ENCODE measurements at regions not wholly inside any gene's neighbourhood (a gene's known extent, or its start where the extent isn't known, plus 50 kb on each side); places are given as distances from the start of the nearest gene placed in this dataset. TPM values are rescaled to one million over a fixed set of nuclear protein-coding genes. Genes with fewer than 3 reads are reported as not detected.

GRCh38 chr21:20946701-20947100 is 51.5 kb upstream of the NCAM2 start:
- Histone ChIP-seq H4K20me1 (ENCODE audit: insufficient read depth, low read length) (no peaks in the 10 kb centered on the region), H3K9ac (ENCODE audit: low read length) (no peak overlapping the region), H3K9me3 (ENCODE audit: insufficient read depth, low read depth, low read length) (no peaks in the 10 kb centered on the region), H3K4me1 (ENCODE audit: insufficient read depth, low read length) (no peaks in the 10 kb centered on the region), H2AFZ (ENCODE audit: low read depth, low read length) (no peak overlapping the region), H3K27ac (ENCODE audit: low read depth, low read length) (no peak overlapping the region), H3K4me2 (ENCODE audit: low read length) (no peak overlapping the region), H3K79me2 (ENCODE audit: insufficient read depth, low read length) (no peaks in the 10 kb centered on the region), H3K36me3 (ENCODE audit: insufficient read depth, low read length) (no peaks in the 10 kb centered on the region), H3K27me3 (ENCODE audit: insufficient read depth, low read length) (no peaks in the 10 kb centered on the region), H3K4me3 (ENCODE audit: insufficient read depth, low read depth, low read length) (no peak overlapping the region)
- Mint-ChIP-seq H3K27ac (ENCODE audit: unreplicated experiment) (no peak overlapping the region), H3K9me3 (ENCODE audit: unreplicated experiment) (no peaks in the 10 kb centered on the region), H3K27me3 (ENCODE audit: low read depth, unreplicated experiment) (no peaks in the 10 kb centered on the region), H3K4me1 (ENCODE audit: low read depth, unreplicated experiment) (no peaks in the 10 kb centered on the region), H3K4me3 (ENCODE audit: unreplicated experiment) (no peak overlapping the region), H3K36me3 (ENCODE audit: low read depth, unreplicated experiment) (no peaks in the 10 kb centered on the region)
- TF ChIP-seq EZH2 (IDR thresholded peaks at IDR 0.05; ENCODE audit: insufficient read depth, low read length), result no peak
- TF ChIP-seq CTCF (IDR thresholded peaks at IDR 0.05; ENCODE audit: insufficient read depth, low read depth, low read length), result no peak
- FAIRE-seq (no peak), DNase-seq (ENCODE audit: low read depth) (no peak)

Small RNA genes in the stretch of these regions (microRNA-seq; reads per million reads assigned to microRNA genes)
- gene MIR548X, result not detected

All from astrocyte (in vitro differentiated cells and primary cell).